HEK293 (cell line): ENCODE measurements at regions not wholly inside any gene's neighbourhood (a gene's known extent, or its start where the extent isn't known, plus 50 kb on each side); places are given as distances from the start of the nearest gene placed in this dataset.

Experiments
- CTCF ChIA-PET: fragments of 350-600 bp; formaldehyde crosslinking; extraction: SDS; loops from one replicate; lab custom pipeline; 2021; ENCODE audit warnings: antibody characterized with exemption; lab: Yijun Ruan, JAX
- POLR2A ChIA-PET: fragments of 300-600 bp; formaldehyde crosslinking; extraction: SDS; loops from one replicate; lab custom pipeline; 2020; ENCODE audit warnings: antibody characterized with exemption, inconsistent platforms; lab: Yijun Ruan, JAX
- H3K27ac ChIP-seq: fragments of 200-500 bp; sonication (Bioruptor generic); 2 replicates; pipeline ENCODE4 v1.5.1; 2014; ENCODE audit warnings: low read depth, low read length, control low read depth, inconsistent platforms; ENCODE audit errors: extremely low read depth
- H3K36me3 ChIP-seq, 2 experiments: fragments of 200-500 bp in 1 of 2; sonication (Bioruptor generic) in 1 of 2; 1 replicate in 1 of 2; 2 replicates in 1 of 2; pipeline ENCODE4 v1.5.1; 2014 to 2017; ENCODE audit warnings: inconsistent platforms in 2 of 2, low read length in 2 of 2; ENCODE audit not compliant: control insufficient read depth in 2 of 2, insufficient read depth in 1 of 2
- H3K4me1 ChIP-seq: fragments of 200-500 bp; sonication (Bioruptor generic); 2 replicates; pipeline ENCODE4 v1.5.1; 2014; ENCODE audit warnings: mild to moderate bottlenecking, low read length, inconsistent platforms; ENCODE audit not compliant: control insufficient read depth, insufficient read depth
- H3K4me3 ChIP-seq: 2 replicates; pipeline ENCODE4 v1.5.1; 2011; ENCODE audit warnings: low read depth, mild to moderate bottlenecking, control low read depth, low read length, moderate library complexity
- H3K9me3 ChIP-seq: fragments of 200-500 bp; sonication (Bioruptor generic); 2 replicates; pipeline ENCODE4 v1.5.1; 2014; ENCODE audit warnings: low read depth, low read length, inconsistent platforms; ENCODE audit not compliant: control insufficient read depth, insufficient read depth
- KLF16 ChIP-seq: fragments of 450-650 bp; formaldehyde crosslinking; IDR thresholded peaks from 2 replicates; pipeline ENCODE4 v1.5.1; 2017; ENCODE audit warnings: missing biosample characterization, missing genetic modification characterization
- KLF17 ChIP-seq: fragments of 450-650 bp; formaldehyde crosslinking; IDR thresholded peaks from 2 replicates; pipeline ENCODE4 v1.5.1; 2016; ENCODE audit warnings: missing biosample characterization, missing genetic modification characterization
- MYNN ChIP-seq: fragments of 450-650 bp; formaldehyde crosslinking; IDR thresholded peaks from 2 replicates; pipeline ENCODE4 v1.5.1; 2016; ENCODE audit warnings: missing biosample characterization, missing genetic modification characterization, borderline replicate concordance
- OSR2 ChIP-seq: fragments of 450-650 bp; formaldehyde crosslinking; IDR thresholded peaks from 2 replicates; pipeline ENCODE4 v1.5.1; 2016; ENCODE audit warnings: missing biosample characterization, missing genetic modification characterization
- TSHZ1 ChIP-seq: fragments of 450-650 bp; formaldehyde crosslinking; IDR thresholded peaks from 2 replicates; pipeline ENCODE4 v1.5.1; 2016; ENCODE audit warnings: missing biosample characterization, missing genetic modification characterization, borderline replicate concordance
- WT1 ChIP-seq: fragments of 450-650 bp; formaldehyde crosslinking; IDR thresholded peaks from 2 replicates; pipeline ENCODE4 v1.5.1; 2016; ENCODE audit warnings: missing biosample characterization, missing genetic modification characterization
- ZBTB48 ChIP-seq: fragments of 450-650 bp; formaldehyde crosslinking; IDR thresholded peaks from 2 replicates; pipeline ENCODE4 v1.5.1; 2016; ENCODE audit warnings: missing biosample characterization, missing genetic modification characterization
- ZBTB7A ChIP-seq: fragments of 450-650 bp; formaldehyde crosslinking; IDR thresholded peaks from 2 replicates; pipeline ENCODE4 v1.5.1; 2016; ENCODE audit warnings: low read depth, missing biosample characterization, missing genetic modification characterization
- ZFHX2 ChIP-seq: fragments of 450-650 bp; formaldehyde crosslinking; conservative IDR thresholded peaks from 2 replicates; pipeline ENCODE4 v1.5.1; 2016; ENCODE audit warnings: missing biosample characterization, missing genetic modification characterization
- ZNF112 ChIP-seq: fragments of 450-650 bp; formaldehyde crosslinking; IDR thresholded peaks from 2 replicates; pipeline ENCODE4 v1.5.0; 2017; ENCODE audit warnings: missing biosample characterization, missing genetic modification characterization
- ZNF133 ChIP-seq: fragments of 450-650 bp; formaldehyde crosslinking; IDR thresholded peaks from 2 replicates; pipeline ENCODE4 v1.5.1; 2016; ENCODE audit warnings: missing biosample characterization, missing genetic modification characterization
- ZNF16 ChIP-seq: fragments of 450-650 bp; formaldehyde crosslinking; IDR thresholded peaks from 2 replicates; pipeline ENCODE4 v1.5.1; 2016; ENCODE audit warnings: low read depth, missing biosample characterization, missing genetic modification characterization
- ZNF221 ChIP-seq: fragments of 450-650 bp; formaldehyde crosslinking; IDR thresholded peaks from 2 replicates; pipeline ENCODE4 v1.5.1; 2017; ENCODE audit warnings: missing biosample characterization, missing genetic modification characterization, borderline replicate concordance
- ZNF24 ChIP-seq: fragments of 450-650 bp; formaldehyde crosslinking; IDR thresholded peaks from 2 replicates; pipeline ENCODE4 v1.5.1; 2016; ENCODE audit warnings: missing biosample characterization, missing genetic modification characterization
- ZNF248 ChIP-seq: fragments of 450-650 bp; formaldehyde crosslinking; IDR thresholded peaks from 2 replicates; pipeline ENCODE4 v1.5.1; 2017; ENCODE audit warnings: missing biosample characterization, missing genetic modification characterization
- ZNF37A ChIP-seq: fragments of 450-650 bp; IDR thresholded peaks from 2 replicates; pipeline ENCODE4 v1.5.1; 2018; ENCODE audit warnings: missing biosample characterization, missing genetic modification characterization
- ZNF426 ChIP-seq: fragments of 450-650 bp; formaldehyde crosslinking; IDR thresholded peaks from 2 replicates; pipeline ENCODE4 v1.5.1; 2017; ENCODE audit warnings: missing biosample characterization, missing genetic modification characterization, mild to moderate bottlenecking, inconsistent platforms, moderate library complexity
- ZNF473 ChIP-seq: fragments of 450-650 bp; formaldehyde crosslinking; IDR thresholded peaks from 2 replicates; pipeline ENCODE4 v1.5.1; 2017; ENCODE audit warnings: missing biosample characterization, missing genetic modification characterization
- ZNF544 ChIP-seq: fragments of 450-650 bp; formaldehyde crosslinking; IDR thresholded peaks from 2 replicates; pipeline ENCODE4 v1.5.0; 2017; ENCODE audit warnings: missing biosample characterization, missing genetic modification characterization
- ZNF555 ChIP-seq: fragments of 450-650 bp; formaldehyde crosslinking; conservative IDR thresholded peaks from 2 replicates; pipeline ENCODE4 v1.5.1; 2017; ENCODE audit warnings: missing biosample characterization, mild to moderate bottlenecking, missing genetic modification characterization, inconsistent platforms
- ZNF560 ChIP-seq: fragments of 450-650 bp; formaldehyde crosslinking; IDR thresholded peaks from 2 replicates; pipeline ENCODE4 v1.5.1; 2017; ENCODE audit warnings: missing biosample characterization, missing genetic modification characterization, borderline replicate concordance
- ZNF629 ChIP-seq: fragments of 450-650 bp; formaldehyde crosslinking; IDR thresholded peaks from 2 replicates; pipeline ENCODE4 v1.5.1; 2017; ENCODE audit warnings: missing biosample characterization, missing genetic modification characterization
- ZNF701 ChIP-seq: fragments of 450-650 bp; formaldehyde crosslinking; IDR thresholded peaks from 2 replicates; pipeline ENCODE4 v1.5.1; 2016; ENCODE audit warnings: missing biosample characterization, missing genetic modification characterization
- ZNF747 ChIP-seq: fragments of 450-650 bp; formaldehyde crosslinking; IDR thresholded peaks from 2 replicates; pipeline ENCODE4 v1.5.1; 2016; ENCODE audit warnings: missing biosample characterization, missing genetic modification characterization
- TF ChIP-seq, protein P1 (sequence below): fragments of 450-650 bp; formaldehyde crosslinking; IDR thresholded peaks from 2 replicates; pipeline ENCODE4 v1.5.1; 2017; ENCODE audit warnings: missing biosample characterization, missing genetic modification characterization

DNA sequence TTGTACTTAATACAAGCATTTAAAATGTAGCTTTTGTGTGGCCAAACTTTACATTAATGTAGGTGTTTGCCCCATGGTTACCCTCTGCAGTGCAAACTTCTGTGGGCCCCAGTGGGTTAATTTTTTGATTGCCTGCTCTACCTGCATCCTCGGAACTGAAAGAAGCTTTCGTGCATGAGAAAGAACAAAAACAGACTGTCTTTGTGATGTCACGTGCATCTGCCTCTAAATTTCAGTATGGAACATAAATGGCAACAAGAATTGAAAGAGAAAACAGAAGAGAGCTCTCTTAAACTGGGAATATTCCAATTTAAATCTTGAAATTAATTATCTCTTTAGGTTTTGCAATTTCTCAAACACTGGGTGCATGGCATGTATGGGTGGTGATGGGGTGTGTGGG, 182.4 kb upstream of the LCORL start:
- Histone ChIP-seq H3K36me3 (no peaks in the 10 kb centered on the region), H3K9me3 (no peaks in the 10 kb centered on the region), H3K4me1 (no peaks in the 10 kb centered on the region), H3K4me3 (no peak overlapping the region), H3K27ac (no peak overlapping the region)
- POLR2A ChIA-PET: no interaction called here
- CTCF ChIA-PET: no interaction called here
- no peak for TF ChIP-seq ZBTB48 (tag by site-specific recombination)

DNA sequence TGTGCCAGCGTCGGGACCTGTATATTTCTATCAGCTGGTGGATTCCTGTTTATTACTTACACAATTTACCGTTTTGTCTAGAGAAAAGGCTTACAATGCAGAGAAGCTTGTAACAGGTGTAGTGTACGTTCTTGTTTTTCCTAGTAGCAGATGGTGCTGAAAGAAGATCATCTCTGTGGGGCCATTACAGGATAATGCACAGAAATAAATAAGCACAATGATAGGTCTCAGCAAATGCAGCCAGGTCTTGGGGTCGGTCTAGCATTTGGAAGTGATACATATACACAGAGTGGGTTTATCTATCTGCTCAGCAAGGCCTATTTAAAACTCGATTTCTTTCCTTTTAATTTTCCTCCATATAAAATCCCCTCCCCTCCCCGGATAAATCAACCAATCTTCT, 180.9 kb upstream of the LCORL start:
- no peaks in the 10 kb centered on the region for H3K9me3 ChIP-seq
- ChIA-PET CTCF (no interaction called here), POLR2A (no interaction called here)
- no peak for TF ChIP-seq ZNF16 (tag by site-specific recombination)
- TF ChIP-seq OSR2 (tag by site-specific recombination): no peak
- no peaks in the 10 kb centered on the region for H3K36me3 ChIP-seq
- H3K4me3 ChIP-seq: no peak overlapping the region
- H3K27ac ChIP-seq: no peak overlapping the region
- H3K4me1 ChIP-seq: no peaks in the 10 kb centered on the region

GRCh38 chr4:18201885-18202284, 180.3 kb upstream of the LCORL start:
- POLR2A ChIA-PET: no interaction called here
- H3K27ac ChIP-seq: no peak overlapping the region
- H3K36me3 ChIP-seq: no peaks in the 10 kb centered on the region
- no peak for TF ChIP-seq ZNF473 (tag by site-specific recombination)
- TF ChIP-seq, protein P1, sequence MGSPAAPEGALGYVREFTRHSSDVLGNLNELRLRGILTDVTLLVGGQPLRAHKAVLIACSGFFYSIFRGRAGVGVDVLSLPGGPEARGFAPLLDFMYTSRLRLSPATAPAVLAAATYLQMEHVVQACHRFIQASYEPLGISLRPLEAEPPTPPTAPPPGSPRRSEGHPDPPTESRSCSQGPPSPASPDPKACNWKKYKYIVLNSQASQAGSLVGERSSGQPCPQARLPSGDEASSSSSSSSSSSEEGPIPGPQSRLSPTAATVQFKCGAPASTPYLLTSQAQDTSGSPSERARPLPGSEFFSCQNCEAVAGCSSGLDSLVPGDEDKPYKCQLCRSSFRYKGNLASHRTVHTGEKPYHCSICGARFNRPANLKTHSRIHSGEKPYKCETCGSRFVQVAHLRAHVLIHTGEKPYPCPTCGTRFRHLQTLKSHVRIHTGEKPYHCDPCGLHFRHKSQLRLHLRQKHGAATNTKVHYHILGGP: no peak
- TF ChIP-seq ZNF747 (tag by site-specific recombination): no peak
- TF ChIP-seq KLF16: no peak
- no peak for TF ChIP-seq ZNF37A (tag by site-specific recombination)
- TF ChIP-seq MYNN: no peak
- TF ChIP-seq KLF17 (tag by site-specific recombination): no peak
- TF ChIP-seq ZNF544: no peak
- no peak for TF ChIP-seq ZNF248 (tag by site-specific recombination)
- TF ChIP-seq, all 188 proteins: peak for 0
- H3K4me1 ChIP-seq: no peaks in the 10 kb centered on the region
- H3K9me3 ChIP-seq: no peaks in the 10 kb centered on the region
- H3K4me3 ChIP-seq: no peak overlapping the region
- CTCF ChIA-PET: no interaction called here

DNA sequence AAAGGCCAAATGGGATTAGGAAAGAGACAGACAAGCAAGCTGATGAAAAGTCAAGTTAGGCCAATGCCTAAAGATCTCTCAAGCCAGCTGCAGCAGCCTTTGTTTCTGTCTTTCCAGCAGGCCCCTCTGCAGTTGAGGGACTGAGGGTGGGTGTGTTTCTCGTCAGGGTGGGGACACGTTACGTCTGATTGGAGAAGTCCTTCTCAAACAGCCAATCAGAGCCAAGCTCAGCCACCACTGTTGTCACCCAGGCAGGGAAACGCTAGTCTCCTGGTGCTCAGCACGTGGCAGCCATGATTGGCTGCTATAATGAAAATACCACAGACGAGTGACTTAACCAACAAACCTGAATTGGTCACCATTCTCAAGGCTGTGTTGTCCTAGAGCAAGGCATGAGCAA, 177.1 kb upstream of the LCORL start:
- Histone ChIP-seq H3K4me1 (no peaks in the 10 kb centered on the region), H3K36me3 (no peaks in the 10 kb centered on the region), H3K4me3 (no peak overlapping the region), H3K27ac (no peak overlapping the region), H3K9me3 (no peaks in the 10 kb centered on the region)
- ChIA-PET POLR2A (no interaction called here), CTCF (no interaction called here)
- no peak for TF ChIP-seq ZNF221 (tag by site-specific recombination)
- TF ChIP-seq ZNF629 (tag by site-specific recombination): no peak
- TF ChIP-seq WT1: no peak
- no peak for TF ChIP-seq ZNF473 (tag by site-specific recombination)
- no peak for TF ChIP-seq ZNF133 (tag by site-specific recombination)
- TF ChIP-seq ZNF24 (tag by site-specific recombination): no peak
- TF ChIP-seq ZBTB7A (tag by site-specific recombination): no peak
- TF ChIP-seq ZNF555: no peak
- no peak for TF ChIP-seq ZNF112 (tag by site-specific recombination)
- no peak for TF ChIP-seq ZFHX2 (tag by site-specific recombination)
- no peak for TF ChIP-seq ZNF560
- no peak for TF ChIP-seq TSHZ1
- TF ChIP-seq ZNF426 (tag by site-specific recombination): no peak
- no peak for TF ChIP-seq ZNF701
